ENCODE measurements at regions not wholly inside any gene's neighbourhood (a gene's known extent, or its start where the extent isn't known, plus 50 kb on each side); places are given as distances from the start of the nearest gene placed in this dataset.

GRCh38 chr2:177048981-177049380 lies 163.6 kb upstream of the HNRNPA3 start:
- no peak overlapping the region for H3K27ac ChIP-seq (ENCODE audit: low read depth in 2 of 2, low read length in 2 of 2)
- no peak overlapping the region for H3K4me3 ChIP-seq (ENCODE audit: low read length in 3 of 3)
- no peak overlapping the region for H3K9ac ChIP-seq (ENCODE audit: low read length in 3 of 3)
- TF ChIP-seq CTCF (IDR thresholded peaks at IDR 0.05; ENCODE audit: borderline replicate concordance, extremely low read depth, insufficient read depth): no peak
- FAIRE-seq (no peak), DNase-seq (no peak)
- H3K36me3 ChIP-seq (ENCODE audit: control insufficient read depth in 2 of 3, insufficient read depth in 3 of 3, low read length in 3 of 3): no peaks in the 10 kb centered on the region
- no peaks in the 10 kb centered on the region for H3K4me1 ChIP-seq (ENCODE audit: control insufficient read depth in 2 of 3, insufficient read depth in 2 of 3, low read depth in 1 of 3, low read length in 3 of 3)
- H3K27me3 ChIP-seq (ENCODE audit: control insufficient read depth, insufficient read depth, low read length): no peaks in the 10 kb centered on the region
- intact Hi-C loops (cut with DNase I): no loop called here
- no peaks in the 10 kb centered on the region for H3K9me3 ChIP-seq (ENCODE audit: control insufficient read depth in 2 of 3, insufficient read depth in 1 of 3, low read length in 3 of 3)

DNA sequence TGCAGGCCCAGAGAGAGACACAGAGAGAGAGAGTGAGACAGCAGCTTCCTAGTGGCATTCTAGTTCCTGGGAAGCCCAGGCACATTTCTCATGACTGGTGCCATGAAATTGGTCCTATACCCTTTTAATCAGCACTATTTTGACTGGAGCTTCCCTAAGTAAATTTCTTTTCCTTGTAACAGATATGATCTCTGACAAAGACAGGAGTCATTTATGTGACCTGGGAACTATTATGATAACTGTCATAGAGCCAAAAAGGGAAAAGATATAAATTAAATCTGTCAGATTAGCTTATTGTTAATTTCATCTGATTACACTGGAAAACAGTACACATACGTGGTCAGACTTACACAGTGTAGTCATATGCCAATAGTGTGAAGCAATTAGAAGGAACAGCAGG lies 161.3 kb upstream of the HNRNPA3 start:
- no peak overlapping the region for H3K9ac ChIP-seq (ENCODE audit: low read length in 3 of 3)
- no peak overlapping the region for H3K27ac ChIP-seq (ENCODE audit: low read depth in 2 of 2, low read length in 2 of 2)
- H3K9me3 ChIP-seq (ENCODE audit: control insufficient read depth in 2 of 3, insufficient read depth in 1 of 3, low read length in 3 of 3): no peaks in the 10 kb centered on the region
- H3K4me1 ChIP-seq (ENCODE audit: control insufficient read depth in 2 of 3, insufficient read depth in 2 of 3, low read depth in 1 of 3, low read length in 3 of 3): no peaks in the 10 kb centered on the region
- H3K27me3 ChIP-seq (ENCODE audit: control insufficient read depth, insufficient read depth, low read length): no peaks in the 10 kb centered on the region
- H3K36me3 ChIP-seq (ENCODE audit: control insufficient read depth in 2 of 3, insufficient read depth in 3 of 3, low read length in 3 of 3): no peaks in the 10 kb centered on the region
- no peak overlapping the region for H3K4me3 ChIP-seq (ENCODE audit: low read length in 3 of 3)
- TF ChIP-seq CTCF (IDR thresholded peaks at IDR 0.05; ENCODE audit: borderline replicate concordance, extremely low read depth, insufficient read depth): no peak
- intact Hi-C loops (cut with DNase I): no loop called here
- FAIRE-seq: no peak
- DNase-seq: no peak

- intact Hi-C loops (cut with DNase I): no loop called here
- Histone ChIP-seq H3K27ac (ENCODE audit: low read depth in 2 of 2, low read length in 2 of 2) (no peak overlapping the region), H3K9me3 (ENCODE audit: control insufficient read depth in 2 of 3, insufficient read depth in 1 of 3, low read length in 3 of 3) (no peaks in the 10 kb centered on the region), H3K9ac (ENCODE audit: low read length in 3 of 3) (no peak overlapping the region), H3K36me3 (ENCODE audit: control insufficient read depth in 2 of 3, insufficient read depth in 3 of 3, low read length in 3 of 3) (no peaks in the 10 kb centered on the region), H3K27me3 (ENCODE audit: control insufficient read depth, insufficient read depth, low read length) (no peaks in the 10 kb centered on the region), H3K4me3 (ENCODE audit: low read length in 3 of 3) (no peak overlapping the region), H3K4me1 (ENCODE audit: control insufficient read depth in 2 of 3, insufficient read depth in 2 of 3, low read depth in 1 of 3, low read length in 3 of 3) (no peaks in the 10 kb centered on the region)
- TF ChIP-seq CTCF (IDR thresholded peaks at IDR 0.05; ENCODE audit: borderline replicate concordance, extremely low read depth, insufficient read depth): no peak
- FAIRE-seq (no peak), DNase-seq (no peak)
Measured at GRCh38 chr2:177052471-177052870, 160.1 kb upstream of the HNRNPA3 start.

DNA sequence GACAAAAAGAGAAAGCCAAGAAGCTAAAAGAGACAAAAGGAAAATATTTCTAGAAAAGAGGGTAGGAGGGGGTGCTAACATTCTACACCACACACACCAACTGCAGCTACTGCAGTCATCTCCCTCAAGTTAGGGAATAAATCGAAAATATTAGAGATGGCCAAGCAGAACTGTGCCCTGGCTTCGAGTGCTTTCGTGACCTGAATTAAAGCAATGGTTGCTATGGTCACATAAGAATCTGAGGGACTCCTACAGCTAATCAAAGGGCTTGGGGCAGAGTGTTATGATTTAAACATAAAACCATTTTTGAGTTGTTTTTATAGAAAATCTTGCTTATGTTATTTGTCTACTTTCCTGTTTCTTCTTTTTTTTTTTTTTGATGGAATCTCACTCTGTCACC lies 159.6 kb upstream of the HNRNPA3 start:
- Histone ChIP-seq H3K36me3 (ENCODE audit: control insufficient read depth in 2 of 3, insufficient read depth in 3 of 3, low read length in 3 of 3) (no peaks in the 10 kb centered on the region), H3K27me3 (ENCODE audit: control insufficient read depth, insufficient read depth, low read length) (no peaks in the 10 kb centered on the region), H3K4me3 (ENCODE audit: low read length in 3 of 3) (no peak overlapping the region), H3K9me3 (ENCODE audit: control insufficient read depth in 2 of 3, insufficient read depth in 1 of 3, low read length in 3 of 3) (no peaks in the 10 kb centered on the region), H3K27ac (ENCODE audit: low read depth in 2 of 2, low read length in 2 of 2) (no peak overlapping the region), H3K9ac (ENCODE audit: low read length in 3 of 3) (no peak overlapping the region), H3K4me1 (ENCODE audit: control insufficient read depth in 2 of 3, insufficient read depth in 2 of 3, low read depth in 1 of 3, low read length in 3 of 3) (no peaks in the 10 kb centered on the region)
- intact Hi-C loops (cut with DNase I): no loop called here
- FAIRE-seq: no peak
- TF ChIP-seq CTCF (IDR thresholded peaks at IDR 0.05; ENCODE audit: borderline replicate concordance, extremely low read depth, insufficient read depth): no peak
- DNase-seq: no peak
